Activated CD4-positive, alpha-beta T cell treated with anti-CD3 and anti-CD28 coated beads, Interleukin-2, amount 50 U/mL, for 48 hours (primary cell): ENCODE measurements at regions not wholly inside any gene's neighbourhood (a gene's known extent, or its start where the extent isn't known, plus 50 kb on each side); places are given as distances from the start of the nearest gene placed in this dataset.
"Not testable (repeated sequence)": the region's sequence is repeated elsewhere in the genome, so short reads cannot be mapped to it uniquely, and the experiment has no call there.

Experiments used
- DNase-seq, 2 experiments: peaks; one replicate each; pipeline ENCODE4 v3.0.0-alpha.2; 2020

DNA sequence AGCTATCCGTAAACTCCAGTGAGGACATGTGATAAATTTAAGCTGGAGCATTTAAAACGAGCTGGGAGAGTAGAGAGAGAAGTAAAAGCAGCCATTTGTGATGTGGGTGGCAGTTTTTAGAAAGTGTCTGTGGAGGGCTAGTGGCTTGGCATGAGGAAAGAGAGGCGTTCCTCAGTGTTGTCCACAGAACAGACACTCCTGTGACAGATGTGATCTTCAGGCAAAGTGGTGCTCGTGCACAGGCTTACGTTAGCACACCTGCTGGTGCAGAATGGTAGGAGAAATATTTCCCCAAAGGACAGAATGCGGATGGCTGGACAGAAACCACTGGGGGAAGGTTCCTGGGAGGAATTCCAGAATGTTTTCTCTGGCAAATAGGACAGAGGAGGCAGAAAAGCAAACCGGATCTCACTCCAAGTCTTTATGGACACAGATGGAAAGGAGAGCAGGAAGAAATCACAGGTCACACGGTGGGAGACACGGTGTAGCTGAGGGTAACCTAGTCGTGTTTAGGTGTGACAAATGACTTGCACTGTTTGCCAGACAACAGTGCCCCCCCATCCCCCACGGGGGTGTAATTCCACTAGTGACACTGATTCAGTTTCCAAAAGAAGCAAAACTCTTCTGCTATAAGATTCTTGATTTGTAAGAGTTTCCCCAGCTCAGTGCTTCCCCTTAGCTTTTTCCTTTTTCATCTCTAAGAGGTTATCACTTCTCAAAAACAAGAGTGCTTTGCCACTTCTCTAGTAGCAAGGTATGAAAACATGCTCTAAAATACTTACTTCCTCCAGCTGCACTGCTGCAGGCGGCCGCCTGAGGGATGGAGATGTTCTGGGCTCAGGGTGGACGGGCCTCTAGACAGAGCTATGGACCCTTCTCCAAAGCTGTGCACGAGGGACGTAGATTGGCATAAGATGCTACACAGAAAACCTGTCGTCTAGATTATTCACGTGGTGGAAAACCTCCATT lies 293.2 kb downstream of the QKI start:
- DNase-seq = no peak

DNA sequence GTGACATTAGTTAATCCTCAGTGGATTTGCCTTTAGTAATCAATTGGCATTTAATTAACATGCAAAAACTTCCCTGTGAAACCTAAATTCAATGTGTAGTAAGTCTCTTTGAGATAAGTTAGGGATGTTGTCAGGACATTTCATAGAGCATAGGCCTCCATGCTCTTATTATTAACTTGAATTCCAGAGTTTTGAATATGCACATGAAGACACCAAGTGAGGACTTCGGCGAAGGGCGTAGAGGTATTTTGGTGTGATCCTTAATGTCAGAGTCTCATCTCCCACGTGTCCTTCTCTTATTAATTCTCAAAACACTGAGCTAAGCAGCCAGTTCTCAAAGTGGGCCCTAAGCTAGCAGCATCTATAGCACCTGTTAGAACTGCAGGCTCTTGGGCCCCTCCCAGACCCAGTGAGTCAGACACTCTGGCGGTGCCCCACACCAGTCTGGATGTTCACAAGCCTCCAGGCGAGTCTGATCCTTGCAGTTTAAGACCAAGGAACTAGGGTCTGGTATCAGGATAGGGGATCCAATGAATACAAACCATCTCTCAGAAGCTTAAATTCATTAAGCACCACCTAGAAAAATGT lies 292.1 kb downstream of the QKI start:
- no peak for DNase-seq

GRCh38 chr6:163705923-163706322 lies 291.4 kb downstream of the QKI start:
- no peak for DNase-seq

- no peak for DNase-seq
Observed at GRCh38 chr6:163702736-163703135, 288.2 kb downstream of the QKI start.

- no peak for DNase-seq
Observed at GRCh38 chr6:163701762-163702161, 287.2 kb downstream of the QKI start.

GRCh38 chr6:163698086-163698485 lies 283.6 kb downstream of the QKI start:
- no peak for DNase-seq

- DNase-seq = not testable (repeated sequence)
Observed at GRCh38 chr6:163696311-163696710, 281.8 kb downstream of the QKI start.

- no peak for DNase-seq
Observed at GRCh38 chr6:163695414-163695864, 280.9 kb downstream of the QKI start.

- no peak for DNase-seq
Observed at GRCh38 chr6:163694988-163695398, 280.5 kb downstream of the QKI start.

GRCh38 chr6:163694072-163694471 lies 279.6 kb downstream of the QKI start:
- no peak for DNase-seq

GRCh38 chr6:163691049-163691448 lies 276.5 kb downstream of the QKI start:
- DNase-seq = no peak

GRCh38 chr6:163688739-163689362 lies 274.3 kb downstream of the QKI start:
- no peak for DNase-seq

GRCh38 chr6:163687075-163687474 lies 272.6 kb downstream of the QKI start:
- DNase-seq = no peak

GRCh38 chr6:163686301-163686700 lies 271.8 kb downstream of the QKI start:
- DNase-seq = no peak

DNA sequence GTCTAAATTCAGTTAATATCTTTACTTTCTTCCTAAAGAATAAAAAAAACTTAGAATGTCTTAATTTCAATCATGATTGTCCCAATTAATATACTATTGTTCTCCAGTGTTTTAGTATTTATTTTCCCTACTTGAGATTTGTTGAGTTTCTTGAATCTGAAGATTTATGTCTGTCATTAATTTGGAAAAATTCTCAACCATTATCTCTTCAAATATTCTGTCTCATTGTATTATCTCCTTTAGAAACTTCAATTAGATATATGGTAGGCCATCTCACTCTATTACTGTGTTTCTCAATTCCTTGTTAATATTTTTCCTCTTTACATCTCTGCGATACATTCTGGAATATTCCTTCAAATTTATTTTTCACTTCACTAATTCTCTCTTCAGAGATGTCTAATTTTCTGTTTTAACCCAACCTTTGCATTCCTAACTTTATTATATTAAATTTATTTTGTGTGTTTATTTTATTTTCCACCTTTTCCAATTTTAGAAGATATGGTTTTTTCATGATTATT lies 268.6 kb downstream of the QKI start:
- no peak for DNase-seq

GRCh38 chr6:163679753-163680152 lies 265.2 kb downstream of the QKI start:
- no peak for DNase-seq

- DNase-seq = no peak
Observed at GRCh38 chr6:163679012-163679660, 264.6 kb downstream of the QKI start.

DNA sequence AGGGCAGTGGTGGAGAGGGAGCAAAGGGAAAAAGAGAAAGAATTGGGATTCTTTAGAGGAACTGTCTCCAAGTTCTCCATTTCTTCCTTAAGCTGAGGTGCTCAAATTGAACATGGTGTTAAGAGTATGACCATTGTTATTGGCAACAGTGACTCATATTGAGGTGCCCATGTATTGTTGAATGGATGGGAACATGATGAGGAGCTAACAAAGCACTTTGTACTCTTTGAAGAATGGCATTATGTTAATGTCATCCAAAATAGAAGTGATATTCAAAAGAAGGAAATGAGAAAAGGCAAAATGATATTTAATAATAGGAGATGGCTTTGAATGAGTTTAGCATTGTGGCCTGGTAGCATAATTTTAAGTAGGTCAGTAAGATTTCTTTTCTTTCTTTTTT lies 261.1 kb downstream of the QKI start:
- no peak for DNase-seq

GRCh38 chr6:163672710-163673109 lies 258.2 kb downstream of the QKI start:
- DNase-seq = no peak

DNA sequence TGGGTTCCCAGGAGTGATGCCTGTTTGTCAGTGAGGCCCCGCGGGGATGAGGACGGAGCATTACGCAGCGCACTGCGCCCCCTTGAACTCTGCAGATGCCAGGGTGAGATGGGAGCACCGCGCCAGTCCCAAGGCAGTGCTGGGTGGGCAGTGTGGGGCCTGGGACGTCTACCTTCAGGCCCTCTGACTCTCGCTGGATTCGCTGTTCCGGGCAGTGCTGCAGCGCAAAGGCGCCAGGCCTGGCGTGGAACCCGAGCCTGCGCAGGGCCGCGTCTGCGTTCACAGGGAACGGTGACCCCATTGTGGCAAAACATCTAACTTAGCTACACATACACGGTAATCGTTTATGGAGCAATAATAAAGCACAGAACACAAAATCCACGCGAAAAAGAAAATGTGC lies 257.3 kb downstream of the QKI start:
- DNase-seq = no peak

DNA sequence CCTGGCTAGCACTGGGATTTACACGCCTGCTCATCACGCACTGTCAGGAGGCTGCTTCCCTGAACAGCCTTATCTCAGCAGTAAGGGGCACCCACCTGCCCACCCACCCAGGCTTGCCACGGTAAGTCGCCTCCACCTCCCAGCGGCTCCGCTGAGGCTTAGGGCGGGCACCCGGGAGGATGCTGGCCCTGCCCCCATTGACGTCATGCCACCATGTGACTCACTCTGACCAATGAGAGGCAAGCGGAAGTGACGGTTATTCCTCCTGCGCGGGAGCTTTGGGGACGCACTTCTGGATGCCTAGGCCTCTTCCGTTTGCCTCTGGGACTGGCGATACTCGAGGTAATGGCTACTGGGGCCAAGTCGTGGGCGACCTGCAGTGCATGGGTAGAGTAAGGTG lies 256.8 kb downstream of the QKI start:
- DNase-seq = no peak

DNA sequence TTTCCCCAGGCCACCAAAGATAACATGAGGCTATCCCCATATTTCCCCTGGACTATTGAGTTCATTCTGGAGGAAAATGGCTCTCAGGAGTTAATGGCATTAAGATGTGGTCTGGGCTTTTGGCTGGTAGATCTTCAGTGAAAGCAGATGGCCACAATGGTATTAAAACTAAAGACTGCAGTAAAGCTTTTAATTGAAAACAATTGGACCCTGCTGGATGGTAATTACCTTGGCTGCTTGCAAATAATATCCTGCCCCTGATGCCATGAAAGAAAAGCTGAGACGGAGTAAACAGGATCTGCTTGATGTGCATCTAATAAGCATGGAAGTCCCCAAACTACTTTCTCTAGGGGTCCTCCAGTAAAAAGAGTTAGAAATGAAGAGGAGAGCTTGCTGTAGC lies 255.8 kb downstream of the QKI start:
- no peak for DNase-seq

GRCh38 chr6:163668061-163668426 lies 253.5 kb downstream of the QKI start:
- DNase-seq = no peak
